Activated CD8-positive, alpha-beta memory T cell treated with anti-CD3 and anti-CD28 coated beads for 24 hours (primary cell): ENCODE measurements at regions not wholly inside any gene's neighbourhood (a gene's known extent, or its start where the extent isn't known, plus 50 kb on each side); places are given as distances from the start of the nearest gene placed in this dataset.

ENCODE experiments used
- DNase-seq: peaks from one replicate; pipeline ENCODE4 v3.0.0-alpha.2; 2020

- no peak for DNase-seq
Observed at GRCh38 chrX:39360101-39360500, 558.8 kb downstream of the MID1IP1 start.

- no peak for DNase-seq
Observed at GRCh38 chrX:39361736-39362135, 560.5 kb downstream of the MID1IP1 start.

- no peak for DNase-seq
Observed at GRCh38 chrX:39367416-39367815, 566.2 kb downstream of the MID1IP1 start.

GRCh38 chrX:39372115-39372514 is 570.9 kb downstream of the MID1IP1 start:
- no peak for DNase-seq

GRCh38 chrX:39377157-39377556 is 575.9 kb downstream of the MID1IP1 start:
- no peak for DNase-seq

- no peak for DNase-seq
Observed at GRCh38 chrX:39377773-39378172, 576.5 kb downstream of the MID1IP1 start.

GRCh38 chrX:39381422-39381821 is 580.2 kb downstream of the MID1IP1 start:
- DNase-seq, result no peak

- DNase-seq, result no peak
Observed at GRCh38 chrX:39384996-39385395, 583.7 kb downstream of the MID1IP1 start.

- no peak for DNase-seq
Observed at GRCh38 chrX:39388730-39389129, 587.5 kb downstream of the MID1IP1 start.

- DNase-seq, result no peak
Observed at GRCh38 chrX:39396358-39396995, 595.2 kb downstream of the MID1IP1 start.

GRCh38 chrX:39397561-39398199 is 596.4 kb downstream of the MID1IP1 start:
- DNase-seq, result no peak

- no peak for DNase-seq
Observed at GRCh38 chrX:39398215-39398962, 597.1 kb downstream of the MID1IP1 start.

- no peak for DNase-seq
Observed at GRCh38 chrX:39398963-39399261, 597.7 kb downstream of the MID1IP1 start.

GRCh38 chrX:39399387-39399786 is 598.1 kb downstream of the MID1IP1 start:
- DNase-seq, result no peak

GRCh38 chrX:39401483-39402110 is 600.3 kb downstream of the MID1IP1 start:
- DNase-seq, result no peak

GRCh38 chrX:39402158-39402557 is 600.9 kb downstream of the MID1IP1 start:
- no peak for DNase-seq

GRCh38 chrX:39406799-39407198 is 605.5 kb downstream of the MID1IP1 start:
- DNase-seq, result no peak

GRCh38 chrX:39409246-39409917 is 608.1 kb downstream of the MID1IP1 start:
- no peak for DNase-seq

- no peak for DNase-seq
Observed at GRCh38 chrX:39414290-39414854, 613.1 kb downstream of the MID1IP1 start.

- DNase-seq, result no peak
Observed at GRCh38 chrX:39416547-39417260, 615.4 kb downstream of the MID1IP1 start.

- no peak for DNase-seq
Observed at GRCh38 chrX:39418254-39418704, 617.0 kb downstream of the MID1IP1 start.
